MCF 10A (cell line): ENCODE measurements at regions not wholly inside any gene's neighbourhood (a gene's known extent, or its start where the extent isn't known, plus 50 kb on each side); places are given as distances from the start of the nearest gene placed in this dataset.

Experiments used
- BruUV-seq: library from RNA; stranded (reverse); fragments of 400-500 nt; replicated peaks from 2 replicates; lab custom pipeline; 2021; lab: Mats Ljungman, UMichigan
- CTCF ChIA-PET: fragments of 300-600 bp; sonication (Branson Sonifier 250); formaldehyde crosslinking; extraction: SDS; loops from one replicate; lab custom pipeline; 2021; ENCODE audit warnings: antibody characterized with exemption, inconsistent platforms; lab: Yijun Ruan, JAX
- POLR2A ChIA-PET: fragments of 300-600, 350-650 bp; sonication (Branson Sonifier 250); formaldehyde crosslinking; extraction: SDS; loops from one replicate; lab custom pipeline; 2020; ENCODE audit warnings: antibody characterized with exemption, inconsistent platforms; lab: Yijun Ruan, JAX
- DNase-seq: peaks from one replicate; pipeline ENCODE4 v3.0.0-alpha.2; 2018; ENCODE audit not compliant: unreplicated experiment
- H3K27ac Mint-ChIP-seq: one replicate; pipeline ENCODE4 v1.8.0; 2022; ENCODE audit warnings: mild to moderate bottlenecking, low read depth, mixed read lengths; ENCODE audit not compliant: unreplicated experiment
- H3K27me3 Mint-ChIP-seq: one replicate; pipeline ENCODE4 v1.8.0; 2022; ENCODE audit warnings: mixed read lengths; ENCODE audit not compliant: insufficient read depth, unreplicated experiment
- H3K36me3 Mint-ChIP-seq: one replicate; pipeline ENCODE4 v1.8.0; 2022; ENCODE audit warnings: mild to moderate bottlenecking, moderate library complexity, mixed read lengths; ENCODE audit not compliant: insufficient read depth, unreplicated experiment
- H3K4me1 Mint-ChIP-seq: one replicate; pipeline ENCODE4 v1.8.0; 2022; ENCODE audit warnings: mixed read lengths; ENCODE audit not compliant: insufficient read depth, unreplicated experiment
- H3K4me3 Mint-ChIP-seq: one replicate; pipeline ENCODE4 v1.8.0; 2022; ENCODE audit warnings: mild to moderate bottlenecking, moderate library complexity, mixed read lengths; ENCODE audit not compliant: unreplicated experiment
- H3K9me3 Mint-ChIP-seq: one replicate; pipeline ENCODE4 v1.8.0; 2022; ENCODE audit warnings: mixed read lengths; ENCODE audit not compliant: unreplicated experiment
- intact Hi-C: fragments of 100-400 bp; cut with micrococcal nuclease; formaldehyde crosslinking; loops from 2 replicates; pipeline ENCODE4 v1.14.1; 2022
- TF ChIP-seq, protein P1 (sequence below): fragments of 200-600 bp; IDR thresholded peaks from one replicate; pipeline ENCODE4 v1.8.0; 2022; ENCODE audit warnings: antibody characterized with exemption, mild to moderate bottlenecking; ENCODE audit not compliant: unreplicated experiment

DNA sequence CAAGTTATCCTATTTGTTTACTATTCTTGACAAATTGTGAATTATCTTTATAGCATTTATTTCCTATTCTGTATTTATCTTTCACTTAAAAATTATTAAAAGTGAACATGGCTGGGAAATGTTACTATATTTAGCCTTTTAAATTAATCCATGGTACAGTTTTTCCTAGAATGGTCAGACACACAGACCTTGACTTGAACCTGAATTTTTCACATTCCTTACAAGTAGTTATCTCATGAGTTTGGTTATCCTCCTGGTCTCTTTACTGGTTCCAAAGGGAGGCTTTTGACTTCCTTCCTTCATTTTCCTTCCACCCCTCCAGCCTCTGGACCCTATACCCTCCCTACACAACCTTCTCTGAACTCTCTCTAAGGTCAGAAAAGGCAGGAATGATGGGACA, 280.6 kb downstream of the SATB1 start:
- H3K4me3 Mint-ChIP-seq = no peak overlapping the region
- no peaks in the 10 kb centered on the region for H3K4me1 Mint-ChIP-seq
- no peak for DNase-seq
- no peaks in the 10 kb centered on the region for H3K9me3 Mint-ChIP-seq
- no peaks in the 10 kb centered on the region for H3K27me3 Mint-ChIP-seq
- POLR2A ChIA-PET = no interaction called here
- no peak overlapping the region for H3K27ac Mint-ChIP-seq
- intact Hi-C loops = no loop called here
- no peaks in the 10 kb centered on the region for H3K36me3 Mint-ChIP-seq
- CTCF ChIA-PET = no interaction called here
- TF ChIP-seq, protein P1, sequence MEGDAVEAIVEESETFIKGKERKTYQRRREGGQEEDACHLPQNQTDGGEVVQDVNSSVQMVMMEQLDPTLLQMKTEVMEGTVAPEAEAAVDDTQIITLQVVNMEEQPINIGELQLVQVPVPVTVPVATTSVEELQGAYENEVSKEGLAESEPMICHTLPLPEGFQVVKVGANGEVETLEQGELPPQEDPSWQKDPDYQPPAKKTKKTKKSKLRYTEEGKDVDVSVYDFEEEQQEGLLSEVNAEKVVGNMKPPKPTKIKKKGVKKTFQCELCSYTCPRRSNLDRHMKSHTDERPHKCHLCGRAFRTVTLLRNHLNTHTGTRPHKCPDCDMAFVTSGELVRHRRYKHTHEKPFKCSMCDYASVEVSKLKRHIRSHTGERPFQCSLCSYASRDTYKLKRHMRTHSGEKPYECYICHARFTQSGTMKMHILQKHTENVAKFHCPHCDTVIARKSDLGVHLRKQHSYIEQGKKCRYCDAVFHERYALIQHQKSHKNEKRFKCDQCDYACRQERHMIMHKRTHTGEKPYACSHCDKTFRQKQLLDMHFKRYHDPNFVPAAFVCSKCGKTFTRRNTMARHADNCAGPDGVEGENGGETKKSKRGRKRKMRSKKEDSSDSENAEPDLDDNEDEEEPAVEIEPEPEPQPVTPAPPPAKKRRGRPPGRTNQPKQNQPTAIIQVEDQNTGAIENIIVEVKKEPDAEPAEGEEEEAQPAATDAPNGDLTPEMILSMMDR = no peak
- no TSS peak for BruUV-seq

DNA sequence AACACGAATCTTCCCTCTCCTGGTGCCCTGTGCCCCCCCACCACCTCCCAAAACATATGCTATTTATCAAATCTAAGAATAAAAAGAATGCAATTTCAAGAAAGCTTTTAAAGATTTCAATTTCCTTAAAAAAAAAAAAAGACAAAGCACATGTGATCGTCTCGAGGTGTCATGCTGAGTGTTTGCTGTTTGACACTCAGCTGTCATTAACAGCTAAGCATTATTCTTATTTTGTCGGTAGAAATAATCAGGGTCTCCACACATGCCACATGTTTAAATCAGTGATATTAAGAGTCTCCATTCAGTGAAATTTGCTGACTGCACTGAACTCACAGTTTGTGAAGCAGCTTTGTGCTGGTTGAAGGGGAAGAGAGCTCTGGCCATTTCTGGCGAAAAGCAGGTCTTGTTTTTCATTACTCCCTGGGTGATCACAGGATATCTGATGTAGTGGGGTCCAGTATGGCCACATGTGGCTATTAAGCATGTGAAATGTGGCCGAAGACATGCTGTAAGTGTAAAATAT, 281.8 kb downstream of the SATB1 start:
- no TSS peak for BruUV-seq
- CTCF ChIA-PET = interaction anchor here (0.5 to 1.1 kb wide), 5 partner anchors 10 to 300 kb away, joined by 3 to 5 read pairs (median 3); no protein-coding TSS in a partner anchor
- no peak for DNase-seq
- intact Hi-C loops = no loop called here
- Mint-ChIP-seq H3K36me3 (no peaks in the 10 kb centered on the region), H3K9me3 (no peaks in the 10 kb centered on the region), H3K27ac (no peak overlapping the region), H3K4me1 (no peaks in the 10 kb centered on the region), H3K4me3 (no peak overlapping the region), H3K27me3 (no peaks in the 10 kb centered on the region)
- POLR2A ChIA-PET = interaction anchor here (1.2 kb wide), 1 partner anchor 10 kb away, joined by 3 read pairs; no protein-coding TSS in a partner anchor
- TF ChIP-seq, protein P1 = no peak

DNA sequence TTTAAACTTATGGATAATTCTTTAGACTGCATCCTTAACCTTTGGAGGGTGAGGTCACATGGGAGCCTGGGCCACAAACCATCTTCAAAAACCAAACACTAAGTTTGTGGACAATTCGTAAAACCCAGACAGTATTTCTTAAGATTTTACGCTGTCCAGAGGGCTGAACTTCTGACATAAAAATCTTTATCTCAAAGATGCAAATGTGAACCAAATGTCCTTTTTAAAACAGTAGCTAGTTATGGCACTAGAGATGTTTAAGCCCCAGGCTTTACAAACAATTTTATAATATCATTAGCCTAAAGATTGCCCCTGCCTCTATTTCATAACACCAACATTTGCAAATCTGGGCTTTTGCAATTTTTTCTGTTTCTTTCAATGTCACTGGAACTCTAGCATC, 287.2 kb downstream of the SATB1 start:
- TF ChIP-seq, protein P1 = no peak
- ChIA-PET CTCF (no interaction called here), POLR2A (no interaction called here)
- Mint-ChIP-seq H3K27ac (no peak overlapping the region), H3K4me3 (no peak overlapping the region), H3K36me3 (no peaks in the 10 kb centered on the region), H3K4me1 (peaks cover 22% of the 10 kb centered on the region), H3K27me3 (no peaks in the 10 kb centered on the region), H3K9me3 (no peaks in the 10 kb centered on the region)
- DNase-seq = no peak
- intact Hi-C loops = no loop called here
- no TSS peak for BruUV-seq

DNA sequence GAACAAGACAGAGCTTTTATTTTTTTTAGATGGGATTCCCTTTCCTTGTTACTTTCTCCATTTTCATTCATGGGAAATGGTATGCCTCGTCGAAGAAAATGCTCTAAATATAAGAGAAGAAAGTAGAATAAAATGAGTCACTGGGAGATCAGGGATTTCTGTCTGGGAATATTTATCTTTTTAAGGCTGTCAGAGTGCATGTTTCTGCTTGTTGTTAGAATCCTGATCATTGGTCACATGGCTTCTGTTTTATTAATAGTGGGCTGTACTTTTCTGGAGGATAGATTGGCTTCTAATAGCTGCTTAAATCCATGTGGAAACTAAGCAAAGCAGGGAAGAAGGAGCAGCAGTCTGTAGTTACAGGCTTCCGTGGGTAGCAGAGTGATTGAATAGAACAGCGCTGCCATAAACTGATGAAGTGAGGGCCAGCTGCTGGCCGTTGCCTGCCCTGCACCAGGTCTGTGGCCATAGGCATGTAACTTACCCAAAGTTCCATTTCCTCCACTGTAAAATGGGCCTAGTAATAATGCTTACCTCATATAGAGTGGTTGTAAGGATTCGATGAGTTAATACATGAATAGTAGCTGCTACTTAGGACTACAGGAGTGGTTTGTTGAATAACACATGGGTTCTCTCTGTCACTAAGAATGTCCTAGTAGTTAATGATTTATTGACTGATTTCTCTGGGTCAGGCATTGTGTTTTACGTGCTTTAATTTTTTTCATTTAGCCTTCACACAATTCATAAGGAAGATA, 289.9 kb downstream of the SATB1 start:
- Mint-ChIP-seq H3K36me3 (no peaks in the 10 kb centered on the region), H3K27me3 (no peaks in the 10 kb centered on the region), H3K4me1 (peaks cover 26% of the 10 kb centered on the region), H3K9me3 (no peaks in the 10 kb centered on the region), H3K27ac (peak overlapping the region; percentile 1), H3K4me3 (no peak overlapping the region)
- DNase-seq = peak; percentile 13
- ChIA-PET POLR2A (interaction anchor here (0.6 to 1.5 kb wide), 2 partner anchors 9 to 11 kb away, joined by 3 read pairs; no protein-coding TSS in a partner anchor), CTCF (interaction anchor here (0.6 kb wide), 1 partner anchor 249 kb away, joined by 5 read pairs; no protein-coding TSS in a partner anchor)
- BruUV-seq = no TSS peak
- intact Hi-C loops = no loop called here
- TF ChIP-seq, protein P1 = no peak
